ENCODE measurements at regions not wholly inside any gene's neighbourhood (a gene's known extent, or its start where the extent isn't known, plus 50 kb on each side); places are given as distances from the start of the nearest gene placed in this dataset.

GRCh38 chr2:138275292-138275690, 226.3 kb upstream of the SPOPL start:
- H3K9ac ChIP-seq (ENCODE audit: low read length), result no peak overlapping the region
- H3K4me1 ChIP-seq (ENCODE audit: insufficient read depth, low read length, severe bottlenecking), result no peaks in the 10 kb centered on the region

GRCh38 chr2:138275881-138276280, 225.7 kb upstream of the SPOPL start:
- no peaks in the 10 kb centered on the region for H3K27me3 ChIP-seq (ENCODE audit: insufficient read depth, low read length)
- no peak overlapping the region for H3K27ac ChIP-seq (ENCODE audit: low read depth, low read length, poor library complexity, severe bottlenecking)
- TF ChIP-seq CTCF (IDR thresholded peaks at IDR 0.05; ENCODE audit: low read length) (no peak), EZH2 (IDR thresholded peaks at IDR 0.05; ENCODE audit: borderline replicate concordance, low read length) (no peak)
- no peaks in the 10 kb centered on the region for H3F3A ChIP-seq (ENCODE audit: insufficient read depth, low read length)
- H3K4me2 ChIP-seq (ENCODE audit: low read length), result no peak overlapping the region
- H4K20me1 ChIP-seq (ENCODE audit: insufficient read depth, low read length), result no peaks in the 10 kb centered on the region
- H3K9me2 ChIP-seq (ENCODE audit: low read depth, low read length), result no peaks in the 10 kb centered on the region
- H3K79me2 ChIP-seq (ENCODE audit: insufficient read depth, low read length), result no peaks in the 10 kb centered on the region
- H3K9ac ChIP-seq (ENCODE audit: low read length), result no peak overlapping the region
- H2AFZ ChIP-seq (ENCODE audit: low read length), result no peak overlapping the region
- no peaks in the 10 kb centered on the region for H3K4me1 ChIP-seq (ENCODE audit: insufficient read depth, low read length, severe bottlenecking)
- H3K36me3 ChIP-seq (ENCODE audit: insufficient read depth, low read length), result no peaks in the 10 kb centered on the region
- H3K9me3 ChIP-seq (ENCODE audit: low read length), result no peaks in the 10 kb centered on the region
- H3K4me3 ChIP-seq (ENCODE audit: low read depth, low read length, poor library complexity, severe bottlenecking), result no peak overlapping the region

More at GRCh38 chr2:138275292-138275690, 226.3 kb upstream of the SPOPL start:
- Histone ChIP-seq H2AFZ (ENCODE audit: low read length) (no peak overlapping the region), H4K20me1 (ENCODE audit: insufficient read depth, low read length) (no peaks in the 10 kb centered on the region), H3K79me2 (ENCODE audit: insufficient read depth, low read length) (no peaks in the 10 kb centered on the region), H3K9me2 (ENCODE audit: low read depth, low read length) (no peaks in the 10 kb centered on the region), H3F3A (ENCODE audit: insufficient read depth, low read length) (no peaks in the 10 kb centered on the region), H3K36me3 (ENCODE audit: insufficient read depth, low read length) (no peaks in the 10 kb centered on the region), H3K9me3 (ENCODE audit: low read length) (no peaks in the 10 kb centered on the region), H3K27ac (ENCODE audit: low read depth, low read length, poor library complexity, severe bottlenecking) (no peak overlapping the region), H3K27me3 (ENCODE audit: insufficient read depth, low read length) (no peaks in the 10 kb centered on the region), H3K4me3 (ENCODE audit: low read depth, low read length, poor library complexity, severe bottlenecking) (no peak overlapping the region), H3K4me2 (ENCODE audit: low read length) (no peak overlapping the region)
- TF ChIP-seq CTCF (IDR thresholded peaks at IDR 0.05; ENCODE audit: low read length) (no peak), EZH2 (IDR thresholded peaks at IDR 0.05; ENCODE audit: borderline replicate concordance, low read length) (no peak)

GRCh38 chr2:138276339-138276738, 225.2 kb upstream of the SPOPL start:
- Histone ChIP-seq H3K9ac (ENCODE audit: low read length) (no peak overlapping the region), H3K36me3 (ENCODE audit: insufficient read depth, low read length) (no peaks in the 10 kb centered on the region), H3K9me2 (ENCODE audit: low read depth, low read length) (no peaks in the 10 kb centered on the region), H3F3A (ENCODE audit: insufficient read depth, low read length) (no peaks in the 10 kb centered on the region), H3K4me2 (ENCODE audit: low read length) (no peak overlapping the region), H3K9me3 (ENCODE audit: low read length) (no peaks in the 10 kb centered on the region), H2AFZ (ENCODE audit: low read length) (no peak overlapping the region), H3K79me2 (ENCODE audit: insufficient read depth, low read length) (no peaks in the 10 kb centered on the region), H3K4me3 (ENCODE audit: low read depth, low read length, poor library complexity, severe bottlenecking) (no peak overlapping the region), H3K27me3 (ENCODE audit: insufficient read depth, low read length) (no peaks in the 10 kb centered on the region), H3K27ac (ENCODE audit: low read depth, low read length, poor library complexity, severe bottlenecking) (no peak overlapping the region), H3K4me1 (ENCODE audit: insufficient read depth, low read length, severe bottlenecking) (no peaks in the 10 kb centered on the region), H4K20me1 (ENCODE audit: insufficient read depth, low read length) (no peaks in the 10 kb centered on the region)
- TF ChIP-seq CTCF (IDR thresholded peaks at IDR 0.05; ENCODE audit: low read length) (no peak), EZH2 (IDR thresholded peaks at IDR 0.05; ENCODE audit: borderline replicate concordance, low read length) (no peak)
